Hepatocyte (in vitro differentiated cells): ENCODE measurements at regions not wholly inside any gene's neighbourhood (a gene's known extent, or its start where the extent isn't known, plus 50 kb on each side); places are given as distances from the start of the nearest gene placed in this dataset.
"Not testable (repeated sequence)": the region's sequence is repeated elsewhere in the genome, so short reads cannot be mapped to it uniquely, and the experiment has no call there.

Experiments used
- EZH2 ChIP-seq: fragments of 200-600 bp; sonication (generic); IDR thresholded peaks from 2 replicates; pipeline ENCODE4 v1.6.1; 2016; ENCODE audit warnings: antibody characterized with exemption, mild to moderate bottlenecking, borderline replicate concordance
- EZH2phosphoT487 ChIP-seq: fragments of 200-600 bp; sonication (generic); IDR thresholded peaks from one replicate; pipeline ENCODE4 v1.6.1; 2018; ENCODE audit warnings: antibody characterized with exemption, mild to moderate bottlenecking, low read depth, moderate library complexity; ENCODE audit not compliant: unreplicated experiment, severe bottlenecking
- TF ChIP-seq, protein P1 (sequence below): fragments of 200-600 bp; sonication (generic); IDR thresholded peaks from 2 replicates; pipeline ENCODE4 v1.5.1; 2016; ENCODE audit warnings: antibody characterized with exemption, mild to moderate bottlenecking; ENCODE audit not compliant: poor library complexity

DNA sequence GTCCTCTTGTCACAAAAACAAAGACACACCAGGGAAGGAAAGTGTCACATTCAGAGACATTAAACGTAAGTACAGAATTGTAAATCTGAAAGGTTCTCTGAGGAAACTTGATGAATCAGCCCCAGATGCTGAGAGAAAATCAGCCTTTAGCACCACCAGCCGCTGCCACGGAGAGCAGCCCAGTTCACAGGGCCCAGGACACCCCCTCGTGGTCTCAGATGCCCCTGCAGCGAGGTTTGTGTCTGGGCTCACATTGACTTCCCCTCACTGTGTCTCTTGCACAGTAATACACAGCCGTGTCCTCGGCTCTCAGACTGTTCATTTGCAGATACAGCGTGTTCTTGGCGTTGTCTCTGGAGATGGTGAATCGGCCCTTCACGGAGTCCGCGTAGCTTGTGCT lies 1283.8 kb downstream of the TMEM121 start:
- TF ChIP-seq, protein P1, sequence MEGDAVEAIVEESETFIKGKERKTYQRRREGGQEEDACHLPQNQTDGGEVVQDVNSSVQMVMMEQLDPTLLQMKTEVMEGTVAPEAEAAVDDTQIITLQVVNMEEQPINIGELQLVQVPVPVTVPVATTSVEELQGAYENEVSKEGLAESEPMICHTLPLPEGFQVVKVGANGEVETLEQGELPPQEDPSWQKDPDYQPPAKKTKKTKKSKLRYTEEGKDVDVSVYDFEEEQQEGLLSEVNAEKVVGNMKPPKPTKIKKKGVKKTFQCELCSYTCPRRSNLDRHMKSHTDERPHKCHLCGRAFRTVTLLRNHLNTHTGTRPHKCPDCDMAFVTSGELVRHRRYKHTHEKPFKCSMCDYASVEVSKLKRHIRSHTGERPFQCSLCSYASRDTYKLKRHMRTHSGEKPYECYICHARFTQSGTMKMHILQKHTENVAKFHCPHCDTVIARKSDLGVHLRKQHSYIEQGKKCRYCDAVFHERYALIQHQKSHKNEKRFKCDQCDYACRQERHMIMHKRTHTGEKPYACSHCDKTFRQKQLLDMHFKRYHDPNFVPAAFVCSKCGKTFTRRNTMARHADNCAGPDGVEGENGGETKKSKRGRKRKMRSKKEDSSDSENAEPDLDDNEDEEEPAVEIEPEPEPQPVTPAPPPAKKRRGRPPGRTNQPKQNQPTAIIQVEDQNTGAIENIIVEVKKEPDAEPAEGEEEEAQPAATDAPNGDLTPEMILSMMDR, result not testable (repeated sequence)
- not testable (repeated sequence) for TF ChIP-seq EZH2phosphoT487, EZH2
